AG09319 (cell line): ENCODE measurements at regions not wholly inside any gene's neighbourhood (a gene's known extent, or its start where the extent isn't known, plus 50 kb on each side); places are given as distances from the start of the nearest gene placed in this dataset.

Experiments used
- DNase-seq: peaks from one replicate; pipeline ENCODE4 v3.0.0-alpha.2; 2010; ENCODE audit warnings: low read depth; ENCODE audit errors: extremely low read depth
- TF ChIP-seq, protein P1 (sequence below): IDR thresholded peaks from 2 replicates; pipeline ENCODE4 v1.5.1; 2011; ENCODE audit warnings: low read depth, mild to moderate bottlenecking, inconsistent platforms, low read length, moderate library complexity

GRCh38 chr18:10315522-10315921, 138.9 kb upstream of the APCDD1 start:
- TF ChIP-seq, protein P1, sequence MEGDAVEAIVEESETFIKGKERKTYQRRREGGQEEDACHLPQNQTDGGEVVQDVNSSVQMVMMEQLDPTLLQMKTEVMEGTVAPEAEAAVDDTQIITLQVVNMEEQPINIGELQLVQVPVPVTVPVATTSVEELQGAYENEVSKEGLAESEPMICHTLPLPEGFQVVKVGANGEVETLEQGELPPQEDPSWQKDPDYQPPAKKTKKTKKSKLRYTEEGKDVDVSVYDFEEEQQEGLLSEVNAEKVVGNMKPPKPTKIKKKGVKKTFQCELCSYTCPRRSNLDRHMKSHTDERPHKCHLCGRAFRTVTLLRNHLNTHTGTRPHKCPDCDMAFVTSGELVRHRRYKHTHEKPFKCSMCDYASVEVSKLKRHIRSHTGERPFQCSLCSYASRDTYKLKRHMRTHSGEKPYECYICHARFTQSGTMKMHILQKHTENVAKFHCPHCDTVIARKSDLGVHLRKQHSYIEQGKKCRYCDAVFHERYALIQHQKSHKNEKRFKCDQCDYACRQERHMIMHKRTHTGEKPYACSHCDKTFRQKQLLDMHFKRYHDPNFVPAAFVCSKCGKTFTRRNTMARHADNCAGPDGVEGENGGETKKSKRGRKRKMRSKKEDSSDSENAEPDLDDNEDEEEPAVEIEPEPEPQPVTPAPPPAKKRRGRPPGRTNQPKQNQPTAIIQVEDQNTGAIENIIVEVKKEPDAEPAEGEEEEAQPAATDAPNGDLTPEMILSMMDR = no peak
- DNase-seq = no peak

DNA sequence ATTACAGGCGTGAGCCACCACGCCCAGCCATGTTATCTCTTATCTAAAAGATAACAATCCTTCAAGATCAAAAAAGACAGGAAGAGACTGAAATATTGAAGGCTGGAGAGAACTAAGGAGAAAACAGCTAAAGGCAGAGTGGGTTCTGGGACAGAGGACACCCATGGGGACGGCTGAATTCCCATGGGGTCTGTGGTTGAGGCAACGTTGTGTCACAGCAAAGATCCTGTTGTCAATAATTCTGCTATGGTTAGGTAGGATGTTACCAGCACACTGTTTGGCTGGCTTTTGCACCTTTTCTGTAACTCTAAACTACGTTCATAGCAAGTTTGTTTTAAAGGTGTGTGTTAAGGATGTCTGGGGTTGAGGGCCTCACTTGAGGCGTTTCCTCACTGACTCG, 137.7 kb upstream of the APCDD1 start:
- TF ChIP-seq, protein P1 = no peak
- no peak for DNase-seq

DNA sequence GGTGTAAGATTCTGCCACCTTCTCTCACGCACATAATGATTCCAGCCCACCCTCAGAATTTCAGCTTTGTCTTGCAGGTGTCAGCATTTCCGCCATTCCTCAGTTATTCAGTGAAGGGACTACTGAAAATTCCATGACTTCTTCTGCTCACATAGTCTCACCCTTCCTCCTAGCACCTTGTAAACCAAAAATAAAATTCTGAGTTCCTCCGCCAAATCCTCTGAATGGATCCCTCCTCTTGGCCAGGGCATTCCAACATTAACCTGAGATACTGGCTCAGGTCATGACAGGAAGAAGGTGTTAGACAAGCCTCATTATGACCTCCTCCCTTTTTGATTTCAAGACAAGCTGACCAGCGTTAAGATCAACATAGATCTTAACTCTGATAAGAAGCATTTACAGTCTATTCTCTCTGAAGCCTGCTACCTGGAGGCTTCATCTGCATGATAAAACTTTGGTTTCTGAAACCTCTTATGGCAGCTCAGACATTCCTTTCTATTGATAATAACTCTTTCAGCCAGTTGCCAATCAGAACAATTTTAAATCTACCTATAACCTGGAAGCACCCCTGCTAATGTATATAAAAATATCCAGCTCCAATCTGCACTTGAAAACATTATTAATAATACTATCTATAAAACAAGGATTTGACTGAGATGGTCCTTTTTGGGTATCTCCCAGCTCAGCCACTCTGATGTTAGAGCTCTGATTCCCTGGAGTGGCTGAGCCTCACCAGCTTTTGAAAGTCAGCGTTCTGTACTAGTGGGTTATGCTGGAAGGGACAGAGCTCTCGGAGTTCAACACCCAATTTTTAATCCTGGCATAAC, 136.4 kb upstream of the APCDD1 start:
- no peak for DNase-seq
- TF ChIP-seq, protein P1 = no peak

GRCh38 chr18:10318691-10318970, 135.8 kb upstream of the APCDD1 start:
- TF ChIP-seq, protein P1 = no peak
- no peak for DNase-seq

- TF ChIP-seq, protein P1 = no peak
- no peak for DNase-seq
These were observed 135.4 kb upstream of the APCDD1 start for GRCh38 chr18:10319026-10319425.

DNA sequence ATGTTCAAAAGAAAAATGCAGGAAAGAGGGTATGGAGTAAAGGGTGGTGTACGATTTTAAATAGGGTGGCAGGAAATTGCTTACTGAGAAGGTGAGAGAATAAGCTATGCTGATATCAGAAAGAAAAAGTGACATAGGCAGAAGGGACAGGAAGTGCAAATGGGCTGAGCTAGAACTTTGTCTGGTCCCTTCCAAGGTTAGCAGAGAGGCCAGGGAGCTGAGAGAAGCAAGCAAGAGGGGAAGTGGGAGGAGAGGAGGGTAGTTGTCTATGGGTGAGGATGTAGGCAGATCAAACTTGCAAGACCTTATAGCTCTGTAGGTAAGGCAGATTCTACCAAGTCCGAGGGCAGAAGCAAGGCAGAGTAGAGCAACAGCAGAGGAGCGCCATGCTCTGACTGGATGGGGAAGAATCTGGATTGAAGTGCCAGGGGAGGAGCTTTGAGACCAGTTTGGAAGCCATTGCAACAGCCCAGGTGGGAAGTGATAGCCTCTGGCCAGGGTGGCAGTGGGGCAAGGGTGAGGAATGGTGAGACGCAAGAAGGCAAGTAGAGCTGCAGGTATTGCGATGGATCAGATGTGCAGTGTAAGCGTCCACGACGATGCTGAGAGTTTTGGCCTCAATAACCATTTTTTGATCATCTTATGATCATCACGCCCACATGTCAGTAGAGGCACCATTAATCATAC, 134.4 kb upstream of the APCDD1 start:
- no peak for DNase-seq
- TF ChIP-seq, protein P1 = no peak

GRCh38 chr18:10320791-10321190, 133.6 kb upstream of the APCDD1 start:
- TF ChIP-seq, protein P1 = no peak
- DNase-seq = no peak
